Liver (tissue), 8 donors: ENCODE measurements at regions not wholly inside any gene's neighbourhood (a gene's known extent, or its start where the extent isn't known, plus 50 kb on each side); places are given as distances from the start of the nearest gene placed in this dataset.

Experiments
- DNase-seq: peaks from one replicate; pipeline ENCODE4 v3.0.0-alpha.2; 2017; ENCODE audit warnings: low spot score
- H3K27ac ChIP-seq, 2 donors: one replicate each; pipeline ENCODE4 v1.7.0; 2013; ENCODE audit warnings: inconsistent platforms in 2 of 2, low read length in 2 of 2, control low read depth in 1 of 2, low read depth in 1 of 2, mild to moderate bottlenecking in 1 of 2
- H3K27me3 ChIP-seq, 4 donors: one replicate each; pipeline versions ENCODE4 v1.6.1 to v1.7.0; 2013; ENCODE audit warnings: low read length in 3 of 4, inconsistent platforms in 1 of 4, mild to moderate bottlenecking in 1 of 4, moderate library complexity in 1 of 4; ENCODE audit not compliant: control insufficient read depth in 4 of 4, insufficient read depth in 4 of 4
- H3K36me3 ChIP-seq, 4 donors: one replicate each; pipeline versions ENCODE4 v1.6.1 to v1.7.0; 2013; ENCODE audit warnings: low read length in 3 of 4, mild to moderate bottlenecking in 3 of 4, low read depth in 1 of 4, moderate library complexity in 1 of 4; ENCODE audit not compliant: control insufficient read depth in 4 of 4, insufficient read depth in 3 of 4
- H3K4me1 ChIP-seq, 4 donors: one replicate each; pipeline versions ENCODE4 v1.6.1 to v1.7.0; 2013; ENCODE audit warnings: low read length in 3 of 4, mild to moderate bottlenecking in 3 of 4, moderate library complexity in 1 of 4; ENCODE audit not compliant: control insufficient read depth in 4 of 4, insufficient read depth in 4 of 4
- H3K4me3 ChIP-seq, 3 donors: one replicate each; pipeline versions ENCODE4 v1.6.1 to v1.7.0; 2013; ENCODE audit warnings: low read length in 3 of 3, control low read depth in 1 of 3, low read depth in 1 of 3, mild to moderate bottlenecking in 1 of 3
- H3K9ac ChIP-seq, 2 donors: one replicate each; pipeline ENCODE4 v1.7.0; 2013; ENCODE audit warnings: low read length in 2 of 2, mild to moderate bottlenecking in 2 of 2, moderate library complexity in 2 of 2, control low read depth in 1 of 2, low read depth in 1 of 2
- H3K9me3 ChIP-seq, 4 donors: one replicate each; pipeline versions ENCODE4 v1.6.1 to v1.7.0; 2013; ENCODE audit warnings: low read length in 3 of 4; ENCODE audit not compliant: control insufficient read depth in 4 of 4
- EGR1 ChIP-seq, 2 donors: IDR thresholded peaks; 2 replicates each; pipeline ENCODE4 v1.6.1; 2016 to 2018; ENCODE audit warnings: antibody characterized with exemption in 2 of 2, low read depth in 2 of 2
- FOXA1 ChIP-seq: IDR thresholded peaks from 2 replicates; pipeline ENCODE4 v1.6.1; 2016; ENCODE audit warnings: antibody characterized with exemption
- FOXA2 ChIP-seq: IDR thresholded peaks from 2 replicates; pipeline ENCODE4 v1.6.1; 2016; ENCODE audit warnings: antibody characterized with exemption
- GABPA ChIP-seq, 2 donors: IDR thresholded peaks in 1 of 2; conservative IDR thresholded peaks in 1 of 2; 2 replicates each; pipeline ENCODE4 v1.6.1; 2016; ENCODE audit warnings: antibody characterized with exemption in 2 of 2, mild to moderate bottlenecking in 1 of 2, moderate library complexity in 1 of 2
- HNF4A ChIP-seq, 2 donors: conservative IDR thresholded peaks; 2 replicates each; pipeline ENCODE4 v1.6.1; 2016; ENCODE audit warnings: antibody characterized with exemption in 2 of 2, mild to moderate bottlenecking in 2 of 2
- HNF4G ChIP-seq: IDR thresholded peaks from 2 replicates; pipeline ENCODE4 v1.6.1; 2016; ENCODE audit warnings: antibody characterized with exemption
- JUND ChIP-seq, 2 donors: IDR thresholded peaks; 2 replicates each; pipeline ENCODE4 v1.6.1; 2016; ENCODE audit warnings: antibody characterized with exemption in 2 of 2
- NR2F2 ChIP-seq: IDR thresholded peaks from 2 replicates; pipeline ENCODE4 v1.6.1; 2016; ENCODE audit warnings: antibody characterized with exemption
- RAD21 ChIP-seq, 2 donors: IDR thresholded peaks; 2 replicates each; pipeline ENCODE4 v1.6.1; 2016; ENCODE audit warnings: antibody characterized with exemption in 2 of 2, mild to moderate bottlenecking in 2 of 2
- RXRA ChIP-seq, 2 donors: IDR thresholded peaks; 2 replicates each; pipeline ENCODE4 v1.6.1; 2017 to 2018; ENCODE audit warnings: antibody characterized with exemption in 2 of 2, mild to moderate bottlenecking in 1 of 2
- SP1 ChIP-seq: IDR thresholded peaks from 2 replicates; pipeline ENCODE4 v1.6.1; 2018; ENCODE audit warnings: antibody characterized with exemption, mild to moderate bottlenecking
- TAF1 ChIP-seq: conservative IDR thresholded peaks from 2 replicates; pipeline ENCODE4 v1.6.1; 2016; ENCODE audit warnings: antibody characterized with exemption, mild to moderate bottlenecking
- WGBS: extraction: QIAGEN DNeasy Blood & Tissue Kit; methylation state at CpG from one replicate; pipeline ENCODE4 v1.1.7; 2013; 5-methylcytosine and 5-hydroxymethylcytosine counted together
- TF ChIP-seq, protein P1 (sequence below): IDR thresholded peaks from 2 replicates; pipeline ENCODE4 v1.6.1; 2016; ENCODE audit warnings: antibody characterized with exemption
- TF ChIP-seq, protein P2 (sequence below): fragments of 150-350 bp; IDR thresholded peaks from 2 replicates; pipeline ENCODE4 v1.5.1; 2017; ENCODE audit warnings: improper control_type of control experiment, low read depth, low read length; ENCODE audit not compliant: missing input control
- donor health status: healthy.
- donor health status: healthy.
- donor health status: healthy.
- donor health status: healthy.
- donor health status: healthy.

DNA sequence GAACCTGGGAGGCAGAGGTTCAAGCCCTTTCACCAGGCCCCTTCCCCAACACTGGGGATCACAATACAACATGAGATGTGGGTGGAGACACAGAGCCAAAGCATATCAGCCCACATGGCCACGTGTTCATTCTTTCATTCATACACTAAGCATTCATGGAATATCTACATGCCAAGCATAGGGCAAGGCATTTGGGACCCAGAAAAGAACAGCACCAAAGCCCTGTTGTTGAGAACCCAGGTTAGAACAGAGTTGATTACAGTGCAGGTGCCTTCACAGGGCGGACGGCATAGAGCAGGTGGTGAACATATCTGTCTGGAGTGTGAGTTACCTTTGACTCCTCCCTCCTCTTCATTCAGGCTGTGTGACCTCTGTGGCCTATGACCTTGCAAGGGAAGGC is 159.4 kb upstream of the GSC start:
- no peak for DNase-seq
- Histone ChIP-seq H3K9ac (no peak overlapping the region), H3K36me3 (no peaks in the 10 kb centered on the region), H3K4me3 (no peak overlapping the region), H3K9me3 (no peaks in the 10 kb centered on the region), H3K27ac (no peak overlapping the region), H3K27me3 (peaks cover 0 to 3% (median 0%) of the 10 kb centered on the region in 4 donors), H3K4me1 (no peaks in the 10 kb centered on the region)
- TF ChIP-seq SP1: no peak
- TF ChIP-seq EGR1 (IDR thresholded peaks at IDR 0.05; ENCODE audit: low read depth in 2 of 2): no peak
- TF ChIP-seq RXRA (IDR thresholded peaks at IDR 0.05): no peak
- no peak for TF ChIP-seq HNF4G
- TF ChIP-seq, protein P1, sequence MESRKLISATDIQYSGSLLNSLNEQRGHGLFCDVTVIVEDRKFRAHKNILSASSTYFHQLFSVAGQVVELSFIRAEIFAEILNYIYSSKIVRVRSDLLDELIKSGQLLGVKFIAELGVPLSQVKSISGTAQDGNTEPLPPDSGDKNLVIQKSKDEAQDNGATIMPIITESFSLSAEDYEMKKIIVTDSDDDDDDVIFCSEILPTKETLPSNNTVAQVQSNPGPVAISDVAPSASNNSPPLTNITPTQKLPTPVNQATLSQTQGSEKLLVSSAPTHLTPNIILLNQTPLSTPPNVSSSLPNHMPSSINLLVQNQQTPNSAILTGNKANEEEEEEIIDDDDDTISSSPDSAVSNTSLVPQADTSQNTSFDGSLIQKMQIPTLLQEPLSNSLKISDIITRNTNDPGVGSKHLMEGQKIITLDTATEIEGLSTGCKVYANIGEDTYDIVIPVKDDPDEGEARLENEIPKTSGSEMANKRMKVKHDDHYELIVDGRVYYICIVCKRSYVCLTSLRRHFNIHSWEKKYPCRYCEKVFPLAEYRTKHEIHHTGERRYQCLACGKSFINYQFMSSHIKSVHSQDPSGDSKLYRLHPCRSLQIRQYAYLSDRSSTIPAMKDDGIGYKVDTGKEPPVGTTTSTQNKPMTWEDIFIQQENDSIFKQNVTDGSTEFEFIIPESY: no peak
- TF ChIP-seq, protein P2, sequence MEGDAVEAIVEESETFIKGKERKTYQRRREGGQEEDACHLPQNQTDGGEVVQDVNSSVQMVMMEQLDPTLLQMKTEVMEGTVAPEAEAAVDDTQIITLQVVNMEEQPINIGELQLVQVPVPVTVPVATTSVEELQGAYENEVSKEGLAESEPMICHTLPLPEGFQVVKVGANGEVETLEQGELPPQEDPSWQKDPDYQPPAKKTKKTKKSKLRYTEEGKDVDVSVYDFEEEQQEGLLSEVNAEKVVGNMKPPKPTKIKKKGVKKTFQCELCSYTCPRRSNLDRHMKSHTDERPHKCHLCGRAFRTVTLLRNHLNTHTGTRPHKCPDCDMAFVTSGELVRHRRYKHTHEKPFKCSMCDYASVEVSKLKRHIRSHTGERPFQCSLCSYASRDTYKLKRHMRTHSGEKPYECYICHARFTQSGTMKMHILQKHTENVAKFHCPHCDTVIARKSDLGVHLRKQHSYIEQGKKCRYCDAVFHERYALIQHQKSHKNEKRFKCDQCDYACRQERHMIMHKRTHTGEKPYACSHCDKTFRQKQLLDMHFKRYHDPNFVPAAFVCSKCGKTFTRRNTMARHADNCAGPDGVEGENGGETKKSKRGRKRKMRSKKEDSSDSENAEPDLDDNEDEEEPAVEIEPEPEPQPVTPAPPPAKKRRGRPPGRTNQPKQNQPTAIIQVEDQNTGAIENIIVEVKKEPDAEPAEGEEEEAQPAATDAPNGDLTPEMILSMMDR: no peak
- no peak for TF ChIP-seq JUND (IDR thresholded peaks at IDR 0.05)
- no peak for TF ChIP-seq HNF4A (conservative IDR thresholded peaks at IDR 0.05)
- no peak for TF ChIP-seq FOXA2
- TF ChIP-seq GABPA (IDR thresholded peaks at IDR 0.05 in 1 of 2, conservative IDR thresholded peaks at IDR 0.05 in 1 of 2): no peak
- whole genome bisulfite sequencing: 84% methylated on average over 3 of the region's 3 CpGs

DNA sequence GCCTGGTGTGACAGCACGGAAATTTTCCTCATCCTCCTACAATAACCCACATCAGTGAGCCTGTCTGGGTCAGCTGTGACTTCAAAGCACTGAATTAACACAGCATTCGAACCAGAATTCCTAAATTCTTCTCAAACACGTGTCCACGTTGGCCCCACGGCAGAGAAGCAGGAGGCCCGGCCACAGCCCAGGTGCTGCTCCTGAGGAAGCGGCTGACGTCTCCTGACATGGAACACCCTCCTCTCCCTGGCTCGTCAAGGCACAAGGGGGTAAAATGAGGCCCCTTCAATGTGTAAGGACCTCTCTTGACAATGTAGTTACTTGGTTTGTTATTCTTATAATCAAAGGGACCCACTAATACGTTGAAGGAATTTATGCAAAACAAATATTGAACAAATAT is 156.3 kb upstream of the GSC start:
- 70% methylated on average over 10 of the region's 10 CpGs for whole genome bisulfite sequencing
- peaks cover 0 to 5% (median 0%) of the 10 kb centered on the region in 4 donors for H3K27me3 ChIP-seq
- no peak for TF ChIP-seq FOXA1
- TF ChIP-seq SP1: no peak
- TF ChIP-seq TAF1: no peak
- TF ChIP-seq HNF4G: no peak
- no peak for TF ChIP-seq EGR1 (IDR thresholded peaks at IDR 0.05; ENCODE audit: low read depth in 2 of 2)
- TF ChIP-seq FOXA2: no peak
- TF ChIP-seq NR2F2: no peak
- TF ChIP-seq, protein P2: no peak
- TF ChIP-seq HNF4A (conservative IDR thresholded peaks at IDR 0.05): no peak
- TF ChIP-seq, protein P1: no peak
- TF ChIP-seq GABPA (IDR thresholded peaks at IDR 0.05 in 1 of 2, conservative IDR thresholded peaks at IDR 0.05 in 1 of 2): no peak
- TF ChIP-seq RAD21 (IDR thresholded peaks at IDR 0.05): no peak
- no peak for TF ChIP-seq RXRA (IDR thresholded peaks at IDR 0.05)
- no peak overlapping the region for H3K27ac ChIP-seq
- no peaks in the 10 kb centered on the region for H3K36me3 ChIP-seq
- no peak overlapping the region for H3K9ac ChIP-seq
- DNase-seq: no peak
- H3K4me3 ChIP-seq: no peak overlapping the region
- H3K9me3 ChIP-seq: no peaks in the 10 kb centered on the region
- H3K4me1 ChIP-seq: no peaks in the 10 kb centered on the region
